AG09319 (cell line): ENCODE measurements at regions not wholly inside any gene's neighbourhood (a gene's known extent, or its start where the extent isn't known, plus 50 kb on each side); places are given as distances from the start of the nearest gene placed in this dataset.

ENCODE experiments used
- DNase-seq: peaks from one replicate; pipeline ENCODE4 v3.0.0-alpha.2; 2010; ENCODE audit warnings: low read depth; ENCODE audit errors: extremely low read depth
- TF ChIP-seq, protein P1 (sequence below): IDR thresholded peaks from 2 replicates; pipeline ENCODE4 v1.5.1; 2011; ENCODE audit warnings: low read depth, mild to moderate bottlenecking, inconsistent platforms, low read length, moderate library complexity

DNA sequence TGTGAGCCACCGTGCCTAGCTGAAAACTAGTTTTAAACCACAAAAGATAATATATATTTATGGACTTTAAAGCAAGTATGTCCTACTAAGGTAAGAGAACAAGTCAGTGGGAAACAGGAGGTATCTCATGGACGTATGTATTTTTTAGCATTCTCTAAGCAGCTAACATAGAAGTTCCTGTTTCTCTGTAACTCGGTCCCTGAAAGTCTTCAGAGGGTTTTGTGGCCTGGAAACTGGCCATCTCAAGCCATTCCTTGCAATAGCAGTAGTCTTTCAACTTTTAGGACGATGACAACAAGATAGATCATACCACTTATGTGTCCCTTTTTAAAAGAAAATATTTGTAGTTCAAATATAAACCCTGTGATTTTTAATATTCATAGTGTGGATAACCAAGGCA lies 95.6 kb upstream of the RALGAPA2 start:
- TF ChIP-seq, protein P1, sequence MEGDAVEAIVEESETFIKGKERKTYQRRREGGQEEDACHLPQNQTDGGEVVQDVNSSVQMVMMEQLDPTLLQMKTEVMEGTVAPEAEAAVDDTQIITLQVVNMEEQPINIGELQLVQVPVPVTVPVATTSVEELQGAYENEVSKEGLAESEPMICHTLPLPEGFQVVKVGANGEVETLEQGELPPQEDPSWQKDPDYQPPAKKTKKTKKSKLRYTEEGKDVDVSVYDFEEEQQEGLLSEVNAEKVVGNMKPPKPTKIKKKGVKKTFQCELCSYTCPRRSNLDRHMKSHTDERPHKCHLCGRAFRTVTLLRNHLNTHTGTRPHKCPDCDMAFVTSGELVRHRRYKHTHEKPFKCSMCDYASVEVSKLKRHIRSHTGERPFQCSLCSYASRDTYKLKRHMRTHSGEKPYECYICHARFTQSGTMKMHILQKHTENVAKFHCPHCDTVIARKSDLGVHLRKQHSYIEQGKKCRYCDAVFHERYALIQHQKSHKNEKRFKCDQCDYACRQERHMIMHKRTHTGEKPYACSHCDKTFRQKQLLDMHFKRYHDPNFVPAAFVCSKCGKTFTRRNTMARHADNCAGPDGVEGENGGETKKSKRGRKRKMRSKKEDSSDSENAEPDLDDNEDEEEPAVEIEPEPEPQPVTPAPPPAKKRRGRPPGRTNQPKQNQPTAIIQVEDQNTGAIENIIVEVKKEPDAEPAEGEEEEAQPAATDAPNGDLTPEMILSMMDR: no peak
- DNase-seq: no peak

DNA sequence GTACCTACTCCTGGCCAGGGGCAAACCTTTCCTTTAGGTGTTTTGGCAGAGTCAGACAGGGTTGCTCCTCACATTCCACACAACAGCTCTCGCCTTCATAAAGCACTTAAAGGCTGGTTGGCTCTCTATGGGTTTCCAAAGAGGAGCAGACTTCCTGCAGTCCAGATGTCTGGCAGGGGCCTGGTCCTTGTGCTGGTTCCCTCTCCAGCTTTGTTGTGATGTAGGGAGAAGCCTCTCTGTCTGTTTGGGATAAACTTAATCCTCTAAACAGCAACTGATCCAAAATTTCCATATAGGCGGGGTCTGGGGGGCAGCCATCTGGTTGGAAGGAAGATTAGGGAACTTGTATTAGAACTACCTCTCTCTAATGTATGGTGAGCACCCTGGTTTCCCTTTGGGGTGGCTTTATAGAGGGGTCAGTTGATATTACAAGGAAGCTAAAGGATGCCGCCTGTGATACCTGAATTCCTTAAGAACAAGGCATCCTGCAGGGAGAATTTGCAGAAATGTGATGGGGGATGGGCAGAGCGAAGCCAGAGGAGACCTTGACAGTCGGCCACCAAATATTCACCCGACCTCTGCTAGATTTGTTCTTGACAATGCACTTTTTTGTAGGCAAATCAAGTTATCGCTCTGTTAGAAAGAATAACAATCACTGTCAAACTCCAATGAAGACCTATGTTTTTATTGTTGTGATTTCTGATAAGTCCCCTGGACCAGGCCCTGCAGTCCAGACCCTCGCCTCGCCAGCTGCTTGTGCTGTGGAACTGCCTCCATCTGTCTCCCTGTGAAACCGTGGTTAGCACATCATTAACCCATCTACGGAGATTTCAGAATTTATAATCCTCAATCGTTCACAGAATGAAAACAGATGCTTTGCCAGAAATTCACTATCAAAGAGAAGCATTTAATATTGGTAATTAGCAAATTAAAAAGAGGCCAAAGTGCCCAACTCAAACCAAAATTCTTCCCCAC lies 94.0 kb upstream of the RALGAPA2 start:
- no peak for DNase-seq
- TF ChIP-seq, protein P1: no peak

DNA sequence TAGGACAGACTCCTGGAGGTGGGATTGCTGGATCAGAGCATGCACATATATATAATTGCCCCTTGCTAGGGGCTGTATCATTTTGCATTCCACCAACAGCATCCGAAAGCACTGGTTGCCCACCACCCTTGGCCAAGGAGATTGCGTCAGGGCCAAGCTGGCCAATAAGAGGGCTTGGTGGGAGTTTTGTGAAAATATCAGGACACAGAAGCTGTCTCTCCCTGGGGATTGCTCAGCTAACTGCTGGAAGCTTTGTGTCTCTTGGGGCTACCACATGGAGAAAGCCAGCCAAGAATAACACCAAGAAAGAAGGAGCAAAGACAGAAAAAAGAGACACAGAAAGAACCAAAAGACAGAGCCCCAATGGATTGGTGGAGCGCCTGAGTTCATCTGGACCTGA lies 90.6 kb upstream of the RALGAPA2 start:
- TF ChIP-seq, protein P1: no peak
- no peak for DNase-seq

DNA sequence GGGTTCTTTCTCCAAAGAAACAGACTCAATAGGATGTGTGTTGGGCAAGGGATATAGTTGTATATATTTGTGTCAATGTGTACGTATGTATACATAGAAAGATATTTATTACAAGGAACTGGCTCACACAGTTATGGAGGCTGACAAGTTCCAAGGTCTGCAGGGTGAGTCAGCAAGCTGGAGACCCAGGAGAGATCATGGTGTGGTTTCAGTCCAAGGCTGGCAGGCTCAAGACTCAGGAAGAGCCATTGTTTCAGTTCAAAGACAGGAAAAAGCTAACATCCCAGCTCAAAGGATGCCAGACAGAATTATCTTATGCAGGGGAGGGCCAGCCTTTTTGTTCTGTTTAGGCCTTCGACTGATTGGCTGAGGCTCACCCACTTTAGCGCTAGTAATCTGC lies 89.9 kb upstream of the RALGAPA2 start:
- TF ChIP-seq, protein P1: no peak
- DNase-seq: no peak

DNA sequence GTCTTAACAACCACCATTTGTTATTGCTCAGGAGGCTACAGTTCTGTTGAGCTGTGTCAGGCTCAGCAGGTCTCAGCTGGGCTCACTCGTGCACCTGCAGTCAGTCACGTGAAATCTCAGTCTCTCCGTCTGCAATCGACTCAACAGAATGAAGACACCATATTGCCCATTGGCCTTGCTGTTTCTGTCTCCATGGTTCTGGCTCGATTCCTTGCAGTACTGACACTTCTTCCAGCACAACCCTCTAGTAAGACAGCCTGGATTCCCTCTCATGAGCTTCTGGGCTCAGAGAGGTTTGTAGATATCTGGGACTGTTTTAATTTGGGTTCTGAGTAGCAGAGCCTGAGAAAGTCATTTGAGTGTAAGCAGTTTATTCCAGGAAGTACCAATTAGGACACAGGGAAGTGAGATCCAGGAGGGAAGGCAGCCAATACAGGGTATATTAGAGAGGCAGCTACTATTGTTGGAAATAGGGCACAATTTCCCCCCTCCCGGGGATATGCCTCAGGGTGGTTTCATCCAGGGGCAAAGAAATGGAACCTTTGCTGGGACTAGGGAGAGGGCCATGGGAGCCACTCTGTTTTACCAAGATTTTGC lies 87.4 kb upstream of the RALGAPA2 start:
- TF ChIP-seq, protein P1: no peak

DNA sequence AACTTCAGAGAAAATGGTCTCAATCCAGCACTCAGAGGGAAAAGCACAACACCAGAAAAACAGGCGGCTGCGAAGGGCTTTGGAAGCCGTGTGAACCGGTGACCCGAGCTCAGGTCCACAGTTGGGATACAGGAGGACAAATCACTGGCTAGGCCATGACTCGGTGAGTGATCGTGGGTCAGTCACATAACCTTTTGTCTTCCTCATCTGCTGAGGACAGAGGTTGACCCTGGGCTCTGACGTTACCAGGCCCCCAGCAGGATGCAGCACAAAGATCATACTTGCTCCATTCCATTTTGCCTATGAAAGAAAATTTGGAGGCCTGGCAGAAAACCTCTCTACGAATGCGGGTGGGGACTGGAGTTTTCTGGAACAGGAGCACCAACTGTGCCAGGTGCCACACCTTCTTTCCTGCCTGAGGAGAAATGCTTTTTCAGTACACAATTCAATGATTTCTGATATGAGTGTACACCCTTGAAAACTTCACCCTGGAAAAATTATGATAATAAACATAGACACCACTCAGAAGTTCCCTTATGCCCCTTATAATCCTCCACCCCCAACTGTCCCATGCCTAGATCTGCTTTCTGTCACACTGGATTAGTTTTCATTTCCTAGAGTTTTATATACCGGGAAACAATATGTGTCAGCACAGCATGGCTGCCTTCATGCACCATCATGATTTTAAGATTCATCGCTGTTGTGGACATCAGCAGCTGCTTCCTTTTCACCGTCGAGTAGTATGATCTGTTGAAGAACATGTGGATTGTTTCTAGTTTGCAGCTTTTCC lies 85.3 kb upstream of the RALGAPA2 start:
- TF ChIP-seq, protein P1: no peak
- no peak for DNase-seq

More for the DNA sequence above, 87.4 kb upstream of the RALGAPA2 start:
- no peak for DNase-seq
